ENCODE measurements at regions not wholly inside any gene's neighbourhood (a gene's known extent, or its start where the extent isn't known, plus 50 kb on each side); places are given as distances from the start of the nearest gene placed in this dataset.

- ChIA-PET POLR2A (interaction anchor here (0.6 kb wide), 1 partner anchor 962 kb away, joined by 3 read pairs; no protein-coding TSS in a partner anchor), CTCF (no interaction called here)
- Histone ChIP-seq H3K9me3 (ENCODE audit: control insufficient read depth, insufficient read depth, low read length) (peaks cover 9% of the 10 kb centered on the region; the same call in 1 of the 2 replicates), H3K27ac (ENCODE audit: low read depth, low read length) (no peak overlapping the region), H3K4me3 (ENCODE audit: low read depth, low read length) (no peak overlapping the region), H3K27me3 (ENCODE audit: control insufficient read depth, insufficient read depth, low read length) (no peaks in the 10 kb centered on the region)
- DNase-seq (ENCODE audit: low read depth, low spot score), result no peak
- no peak for TF ChIP-seq CTCF (IDR thresholded peaks at IDR 0.05; ENCODE audit: low read depth, low read length)
These were observed 257.7 kb downstream of the ANAPC1 start for GRCh38 chr2:111626037-111626864.

GRCh38 chr2:111626865-111627163 is 257.2 kb downstream of the ANAPC1 start:
- DNase-seq (ENCODE audit: low read depth, low spot score), result no peak
- Histone ChIP-seq H3K27ac (ENCODE audit: low read depth, low read length) (no peak overlapping the region), H3K9me3 (ENCODE audit: control insufficient read depth, insufficient read depth, low read length) (peaks cover 9% of the 10 kb centered on the region; the same call in 1 of the 2 replicates), H3K4me3 (ENCODE audit: low read depth, low read length) (no peak overlapping the region), H3K27me3 (ENCODE audit: control insufficient read depth, insufficient read depth, low read length) (no peaks in the 10 kb centered on the region)
- TF ChIP-seq CTCF (IDR thresholded peaks at IDR 0.05; ENCODE audit: low read depth, low read length), result no peak
- ChIA-PET POLR2A (no interaction called here), CTCF (no interaction called here)

GRCh38 chr2:111627256-111627655 is 256.7 kb downstream of the ANAPC1 start:
- Histone ChIP-seq H3K4me3 (ENCODE audit: low read depth, low read length) (no peak overlapping the region), H3K27me3 (ENCODE audit: control insufficient read depth, insufficient read depth, low read length) (no peaks in the 10 kb centered on the region), H3K27ac (ENCODE audit: low read depth, low read length) (no peak overlapping the region), H3K9me3 (ENCODE audit: control insufficient read depth, insufficient read depth, low read length) (peaks cover 9% of the 10 kb centered on the region; the same call in 1 of the 2 replicates)
- ChIA-PET POLR2A (no interaction called here), CTCF (no interaction called here)
- no peak for TF ChIP-seq CTCF (IDR thresholded peaks at IDR 0.05; ENCODE audit: low read depth, low read length)
- DNase-seq (ENCODE audit: low read depth, low spot score), result no peak

- ChIA-PET CTCF (no interaction called here), POLR2A (no interaction called here)
- peaks cover 9% of the 10 kb centered on the region; the same call in 1 of the 2 replicates for H3K9me3 ChIP-seq (ENCODE audit: control insufficient read depth, insufficient read depth, low read length)
- no peak for DNase-seq (ENCODE audit: low read depth, low spot score)
- H3K4me3 ChIP-seq (ENCODE audit: low read depth, low read length), result no peak overlapping the region
- no peak for TF ChIP-seq CTCF (IDR thresholded peaks at IDR 0.05; ENCODE audit: low read depth, low read length)
- no peak overlapping the region for H3K27ac ChIP-seq (ENCODE audit: low read depth, low read length)
- H3K27me3 ChIP-seq (ENCODE audit: control insufficient read depth, insufficient read depth, low read length), result no peaks in the 10 kb centered on the region
These were observed 255.8 kb downstream of the ANAPC1 start for GRCh38 chr2:111628221-111628620.

GRCh38 chr2:111629983-111630382 is 254.0 kb downstream of the ANAPC1 start:
- ChIA-PET POLR2A (interaction anchor here (0.7 kb wide), 1 partner anchor 508 kb away, joined by 4 read pairs; no protein-coding TSS in a partner anchor), CTCF (no interaction called here)
- Histone ChIP-seq H3K27me3 (ENCODE audit: control insufficient read depth, insufficient read depth, low read length) (no peaks in the 10 kb centered on the region), H3K4me3 (ENCODE audit: low read depth, low read length) (no peak overlapping the region), H3K9me3 (ENCODE audit: control insufficient read depth, insufficient read depth, low read length) (peaks cover 9% of the 10 kb centered on the region; the same call in 1 of the 2 replicates), H3K27ac (ENCODE audit: low read depth, low read length) (no peak overlapping the region)
- no peak for DNase-seq (ENCODE audit: low read depth, low spot score)
- TF ChIP-seq CTCF (IDR thresholded peaks at IDR 0.05; ENCODE audit: low read depth, low read length), result no peak
